NAMALWA (cell line): ENCODE measurements at regions not wholly inside any gene's neighbourhood (a gene's known extent, or its start where the extent isn't known, plus 50 kb on each side); places are given as distances from the start of the nearest gene placed in this dataset.

ENCODE experiments used
- DNase-seq: peaks from one replicate; pipeline ENCODE4 v3.0.0-alpha.2; 2015; ENCODE audit warnings: low spot score

DNA sequence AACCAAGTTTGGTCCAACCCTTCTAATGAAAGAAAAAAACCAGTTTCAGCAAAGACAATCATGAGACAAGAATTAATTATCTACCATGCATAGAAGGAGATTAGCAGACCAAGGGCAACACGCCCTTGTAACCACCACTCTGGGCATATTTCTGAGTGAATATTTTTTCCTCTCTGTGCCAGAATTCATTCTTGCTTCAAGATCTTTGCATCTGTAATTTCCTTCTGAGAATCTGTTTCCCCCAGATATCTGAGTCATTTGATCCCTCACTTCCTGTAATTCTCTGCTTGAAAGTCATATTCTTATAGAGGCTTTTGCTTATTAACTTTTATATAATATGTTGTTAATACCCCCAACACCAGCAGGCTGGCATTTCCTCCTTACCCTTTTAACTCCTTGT lies 243.7 kb downstream of the SLC16A7 start:
- no peak for DNase-seq

DNA sequence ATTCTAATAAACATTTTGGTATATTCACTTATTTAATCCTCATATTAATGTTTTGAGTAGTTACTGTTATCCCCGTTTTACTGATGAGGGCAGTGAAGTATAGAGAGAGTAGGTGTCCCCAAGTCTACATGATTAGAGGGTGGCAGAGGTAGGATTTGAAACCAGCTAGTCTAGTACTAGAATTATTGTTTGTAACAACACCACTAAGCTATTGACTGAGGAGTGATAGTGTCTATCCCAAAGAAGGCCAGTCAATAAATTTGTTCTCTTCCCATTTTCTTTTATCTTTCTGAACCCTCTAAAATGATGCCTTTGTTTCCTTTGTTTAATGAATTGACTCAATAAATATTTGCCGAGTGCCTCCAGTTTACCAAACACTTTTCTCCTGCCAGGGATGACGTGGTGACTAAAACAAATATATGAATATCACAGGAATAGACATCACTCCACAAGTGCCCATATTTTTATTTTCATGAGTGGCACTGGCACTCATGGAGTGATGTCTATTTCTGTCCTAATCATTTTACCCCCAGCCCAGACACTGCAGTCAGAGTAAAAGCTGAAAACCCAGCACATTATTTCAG lies 247.5 kb downstream of the SLC16A7 start:
- no peak for DNase-seq

DNA sequence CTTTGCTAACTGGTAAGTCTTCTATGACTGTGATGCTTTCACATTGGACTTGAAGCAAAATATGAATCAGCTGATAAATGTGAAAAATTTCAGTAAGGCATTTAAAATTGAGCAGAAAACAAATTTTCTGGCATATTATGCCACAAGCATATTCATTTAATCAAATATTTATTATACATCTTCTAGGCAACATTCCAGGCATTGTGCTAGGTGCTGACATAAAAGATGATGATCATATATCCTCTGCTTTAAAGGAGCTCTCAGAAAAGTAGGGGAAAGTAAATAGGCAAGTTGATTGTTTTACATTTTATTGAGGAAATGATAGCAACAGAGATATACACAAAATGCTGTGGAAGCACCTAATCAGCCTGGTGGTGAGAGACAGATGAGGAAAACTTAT lies 248.9 kb downstream of the SLC16A7 start:
- DNase-seq = no peak

DNA sequence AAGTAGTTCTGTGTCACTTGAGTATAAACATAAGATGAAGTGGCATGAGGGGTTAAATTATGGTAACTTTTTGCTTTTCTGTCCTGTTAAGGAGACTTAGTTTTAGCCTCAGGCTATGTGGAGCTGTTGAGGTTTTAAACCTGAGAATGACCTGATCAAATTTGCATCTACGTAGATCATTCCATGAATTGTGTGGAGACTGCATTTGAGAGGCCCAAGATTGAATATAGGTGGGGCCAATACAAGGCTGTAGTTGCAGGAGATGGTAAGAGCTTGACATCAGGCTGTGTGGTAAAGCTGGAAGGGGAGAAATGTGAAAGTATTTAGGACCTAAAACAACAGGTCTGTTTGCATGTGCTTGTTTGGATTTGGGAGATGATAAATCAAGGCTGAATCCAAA lies 249.5 kb downstream of the SLC16A7 start:
- no peak for DNase-seq

GRCh38 chr12:59847127-59847526 lies 251.3 kb downstream of the SLC16A7 start:
- DNase-seq = no peak

DNA sequence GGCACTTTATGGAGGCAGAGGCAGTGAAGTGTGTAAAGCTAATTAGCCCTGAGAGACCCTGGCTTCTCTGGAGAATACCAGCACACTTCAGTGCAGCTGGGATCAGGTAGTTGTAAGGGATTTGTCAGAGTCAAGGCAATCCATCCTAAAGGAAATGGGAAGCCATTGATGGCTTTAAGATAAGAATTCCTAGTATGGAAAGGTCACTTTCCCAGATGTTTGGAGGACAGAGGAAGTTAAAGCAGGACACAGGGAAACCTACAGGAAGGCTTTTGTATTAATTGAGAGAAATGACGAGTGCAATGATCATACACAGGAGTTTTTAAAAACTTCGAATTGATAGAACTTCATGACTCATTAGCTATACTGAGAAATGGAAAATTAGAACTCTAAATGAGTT lies 254.4 kb downstream of the SLC16A7 start:
- DNase-seq = no peak

- no peak for DNase-seq
Observed at GRCh38 chr12:59858508-59859170, 262.8 kb downstream of the SLC16A7 start.

GRCh38 chr12:59859171-59859510 lies 263.3 kb downstream of the SLC16A7 start:
- no peak for DNase-seq

DNA sequence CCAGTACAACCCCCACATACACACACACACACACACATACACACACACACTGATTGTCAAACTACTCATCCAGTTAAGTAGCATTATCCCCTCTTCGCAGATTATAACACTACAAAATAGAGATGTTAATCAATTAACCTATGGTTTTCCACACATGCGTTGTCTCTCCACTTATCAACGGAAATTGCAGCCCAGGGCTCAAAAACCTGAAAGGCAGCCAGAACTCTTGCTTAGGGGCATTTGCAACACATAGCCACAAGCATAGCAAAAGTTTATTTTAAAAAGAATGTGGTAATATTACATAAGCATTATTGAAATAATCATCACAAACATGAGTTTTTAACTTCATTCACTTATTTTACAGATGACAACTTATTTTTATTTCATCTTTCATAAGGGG lies 265.8 kb downstream of the SLC16A7 start:
- no peak for DNase-seq

DNA sequence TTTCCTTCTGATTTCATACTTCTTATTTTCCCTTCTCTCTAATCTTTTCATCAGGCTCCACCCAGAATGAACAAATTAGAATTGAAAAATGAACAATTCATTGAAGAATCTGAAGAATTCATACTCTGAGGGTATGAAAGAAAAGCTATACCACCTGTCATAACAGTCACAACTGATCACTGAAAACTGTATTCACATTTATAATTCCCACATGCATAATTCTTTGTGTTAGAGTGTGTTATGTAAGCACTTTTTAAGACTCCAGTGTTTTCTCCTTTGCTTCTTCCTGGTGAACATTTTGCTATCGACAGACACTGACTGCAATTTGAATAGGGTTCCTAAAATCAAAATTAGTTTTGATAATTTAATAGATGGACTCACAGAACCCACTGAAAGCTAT lies 271.2 kb downstream of the SLC16A7 start:
- DNase-seq = no peak

- DNase-seq = no peak
Observed at GRCh38 chr12:59867689-59868088, 271.9 kb downstream of the SLC16A7 start.

DNA sequence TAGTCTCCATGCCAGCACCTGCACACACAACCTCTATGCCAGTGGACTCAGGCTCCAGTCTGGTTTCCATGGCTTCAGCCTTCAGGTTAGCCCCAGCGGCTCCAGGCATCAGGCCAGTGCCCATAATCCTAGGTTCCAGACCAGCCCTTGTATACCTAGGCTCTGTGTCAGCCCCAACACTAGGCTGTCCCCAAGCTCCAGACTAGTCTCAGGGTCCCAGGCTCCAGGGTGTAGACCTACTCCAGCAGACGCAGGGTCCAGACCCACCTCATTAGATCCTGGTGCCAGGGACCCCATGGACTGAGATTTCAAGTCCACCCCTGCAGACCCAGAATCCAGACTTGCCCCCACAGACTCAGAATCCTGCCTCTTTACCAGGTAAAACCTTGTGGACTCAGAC lies 275.9 kb downstream of the SLC16A7 start:
- DNase-seq = no peak

DNA sequence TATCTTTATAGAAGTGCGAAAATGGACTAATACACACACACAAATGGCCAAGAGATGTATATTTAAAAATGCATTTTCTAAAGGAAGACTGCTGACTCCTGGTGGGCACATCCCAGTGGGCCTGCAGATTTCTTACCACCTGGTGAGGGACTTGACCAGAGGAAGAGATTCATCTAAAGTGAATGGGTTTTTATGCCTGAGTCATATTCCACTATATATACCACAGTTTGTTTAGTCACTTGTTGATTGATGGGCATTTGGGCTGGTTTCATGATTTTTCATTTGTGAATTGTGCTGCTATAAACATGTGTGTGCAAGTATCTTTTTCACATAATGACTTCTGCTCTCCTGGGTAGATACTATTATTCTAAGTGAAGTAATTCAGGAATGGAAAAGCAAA lies 277.3 kb downstream of the SLC16A7 start:
- DNase-seq = no peak

DNA sequence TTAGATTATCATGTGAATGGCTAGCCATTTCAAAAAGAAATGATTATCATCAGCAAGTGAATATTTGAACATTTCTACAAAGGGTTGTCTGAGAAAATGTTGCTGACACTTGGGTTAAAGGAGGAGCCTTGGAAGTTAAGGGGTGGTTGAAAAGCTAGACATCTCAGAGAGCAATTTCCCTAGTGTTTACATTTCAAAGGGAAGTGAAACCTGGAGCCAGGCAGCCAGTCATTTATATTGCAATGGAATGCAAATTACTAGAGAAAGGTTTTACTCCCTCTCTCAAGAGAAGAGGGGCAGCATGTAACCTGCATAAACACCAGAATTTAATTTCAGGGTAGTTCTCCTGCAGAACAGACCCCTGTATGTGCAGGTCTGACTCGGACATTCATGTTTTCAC lies 279.0 kb downstream of the SLC16A7 start:
- DNase-seq = peak; percentile 39

DNA sequence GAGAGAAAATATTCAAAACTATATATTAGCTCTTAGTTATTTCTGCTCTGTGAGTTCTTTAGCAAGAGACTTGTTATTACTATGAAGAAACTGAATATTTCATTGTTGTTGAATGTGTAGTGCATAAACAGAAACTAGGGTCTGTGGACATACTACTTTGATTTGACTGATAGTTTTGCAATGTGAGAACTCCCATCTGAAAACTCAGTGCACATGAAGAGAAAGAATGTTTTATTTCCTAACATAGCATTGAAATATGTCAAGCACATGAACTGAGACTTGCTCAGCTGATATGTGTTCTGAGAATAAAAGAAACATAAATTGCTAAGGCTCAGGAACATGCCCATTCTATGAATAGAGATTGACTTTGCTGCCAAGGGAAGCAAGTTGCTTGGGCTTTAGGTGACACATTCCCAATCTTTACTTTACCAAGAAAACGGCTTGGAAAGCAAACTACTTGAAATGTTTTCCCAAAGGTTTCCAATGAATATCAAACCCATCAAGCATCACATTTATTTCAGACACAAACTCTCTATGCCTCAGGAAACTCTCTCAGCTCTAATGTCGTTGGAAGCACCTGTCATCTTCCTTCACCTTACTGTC lies 290.4 kb downstream of the SLC16A7 start:
- no peak for DNase-seq

DNA sequence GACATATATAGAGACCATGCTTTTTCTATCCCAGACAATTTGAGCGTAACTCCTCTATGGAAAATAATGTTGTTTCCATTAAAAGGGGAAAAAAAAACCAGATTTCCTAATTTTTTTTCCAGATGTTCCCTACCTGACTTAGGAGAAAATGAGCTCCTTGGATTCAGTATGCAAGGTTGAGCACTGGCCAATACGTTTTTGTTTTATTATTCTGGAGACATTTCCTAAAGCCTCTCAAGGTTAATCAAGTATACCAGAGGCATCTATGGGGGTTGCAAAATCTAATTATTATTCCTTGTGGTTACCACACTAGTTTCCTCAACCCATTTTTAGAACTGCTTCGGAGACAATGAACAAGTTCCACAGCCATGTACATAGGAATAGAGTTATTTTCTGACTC lies 291.3 kb downstream of the SLC16A7 start:
- no peak for DNase-seq

GRCh38 chr12:59890896-59891579 lies 295.2 kb downstream of the SLC16A7 start:
- DNase-seq = no peak

GRCh38 chr12:59895166-59895775 lies 299.4 kb downstream of the SLC16A7 start:
- no peak for DNase-seq

DNA sequence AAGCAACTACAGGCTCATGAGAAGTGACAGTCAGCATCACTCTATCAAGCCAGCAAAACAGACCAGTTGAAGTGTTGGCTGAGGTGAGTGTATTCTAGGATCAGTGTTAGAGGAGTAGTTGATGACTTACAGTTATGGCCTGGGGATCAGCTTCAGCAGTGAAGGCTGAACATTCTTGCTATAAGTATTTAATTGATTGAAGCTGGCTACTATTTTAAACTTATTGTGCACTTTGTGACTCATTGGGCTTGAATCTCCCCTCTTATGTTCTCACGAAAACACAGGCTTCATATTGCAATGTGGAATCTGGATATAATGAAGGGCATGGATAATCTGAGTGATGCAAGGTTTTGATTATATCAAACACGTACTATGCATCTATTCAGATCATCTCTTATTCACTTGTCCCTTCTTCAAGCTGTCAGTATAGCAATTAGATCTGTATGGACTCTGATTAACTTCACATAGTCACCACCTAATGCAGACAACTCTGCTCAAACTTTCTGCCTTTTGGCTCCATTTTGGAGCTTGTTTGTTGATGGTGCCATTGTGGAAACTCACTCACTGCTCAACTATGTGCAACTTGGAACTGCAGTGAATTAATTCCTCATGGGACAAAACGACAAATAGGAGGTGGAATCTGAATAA lies 309.2 kb downstream of the SLC16A7 start:
- DNase-seq = no peak

GRCh38 chr12:59911516-59911915 lies 315.7 kb downstream of the SLC16A7 start:
- DNase-seq = no peak

GRCh38 chr12:59916988-59917387 lies 321.2 kb downstream of the SLC16A7 start:
- DNase-seq = no peak

DNA sequence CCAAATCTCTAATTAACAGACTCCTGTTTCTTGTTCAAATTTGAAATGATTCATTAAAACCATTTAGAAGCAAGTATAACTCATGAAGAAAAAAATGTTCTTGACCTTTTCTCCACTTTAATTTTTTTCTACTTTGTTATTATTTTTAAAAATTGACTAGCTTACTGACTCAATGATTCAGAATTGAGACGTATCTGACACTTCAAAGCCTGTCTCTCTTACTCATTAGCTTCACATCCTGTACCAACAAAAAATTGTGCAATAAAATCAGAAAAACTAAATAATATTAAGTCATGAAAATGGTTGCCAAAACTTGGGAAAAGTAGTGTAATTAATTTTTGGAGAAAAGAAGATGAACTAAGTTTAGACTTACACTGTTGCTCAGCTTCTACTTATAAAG lies 331.2 kb downstream of the SLC16A7 start:
- DNase-seq = no peak
